Stimulated activated effector memory CD8-positive, alpha-beta T cell treated with anti-CD3 and anti-CD28 coated beads, Interleukin-12 subunit alpha, Interleukin-12 subunit beta, amount 100 ng/mL, for 72 hours (primary cell): ENCODE measurements at regions not wholly inside any gene's neighbourhood (a gene's known extent, or its start where the extent isn't known, plus 50 kb on each side); places are given as distances from the start of the nearest gene placed in this dataset.

Experiments used
- ATAC-seq: fragments of 150-1000 bp; cut with Tn5 transposase; 2 replicates; pipeline ENCODE4 v1.10.0; 2021
- DNase-seq, 2 donors: peaks; one replicate each; pipeline ENCODE4 v3.0.0; 2021 to 2022; ENCODE audit warnings: low spot score in 2 of 2
- H3K27ac Mint-ChIP-seq: one replicate; pipeline ENCODE4 v1.8.0; 2022; ENCODE audit warnings: mild to moderate bottlenecking, mixed read lengths
- H3K36me3 Mint-ChIP-seq: one replicate; pipeline ENCODE4 v1.8.0; 2022; ENCODE audit warnings: mild to moderate bottlenecking, mixed read lengths
- H3K4me1 Mint-ChIP-seq: one replicate; pipeline ENCODE4 v1.8.0; 2022; ENCODE audit warnings: mixed read lengths
- H3K4me3 Mint-ChIP-seq: one replicate; pipeline ENCODE4 v1.8.0; 2022; ENCODE audit warnings: mild to moderate bottlenecking, mixed read lengths
- H3K9me3 Mint-ChIP-seq: one replicate; pipeline ENCODE4 v1.8.0; 2022; ENCODE audit warnings: mixed read lengths

DNA sequence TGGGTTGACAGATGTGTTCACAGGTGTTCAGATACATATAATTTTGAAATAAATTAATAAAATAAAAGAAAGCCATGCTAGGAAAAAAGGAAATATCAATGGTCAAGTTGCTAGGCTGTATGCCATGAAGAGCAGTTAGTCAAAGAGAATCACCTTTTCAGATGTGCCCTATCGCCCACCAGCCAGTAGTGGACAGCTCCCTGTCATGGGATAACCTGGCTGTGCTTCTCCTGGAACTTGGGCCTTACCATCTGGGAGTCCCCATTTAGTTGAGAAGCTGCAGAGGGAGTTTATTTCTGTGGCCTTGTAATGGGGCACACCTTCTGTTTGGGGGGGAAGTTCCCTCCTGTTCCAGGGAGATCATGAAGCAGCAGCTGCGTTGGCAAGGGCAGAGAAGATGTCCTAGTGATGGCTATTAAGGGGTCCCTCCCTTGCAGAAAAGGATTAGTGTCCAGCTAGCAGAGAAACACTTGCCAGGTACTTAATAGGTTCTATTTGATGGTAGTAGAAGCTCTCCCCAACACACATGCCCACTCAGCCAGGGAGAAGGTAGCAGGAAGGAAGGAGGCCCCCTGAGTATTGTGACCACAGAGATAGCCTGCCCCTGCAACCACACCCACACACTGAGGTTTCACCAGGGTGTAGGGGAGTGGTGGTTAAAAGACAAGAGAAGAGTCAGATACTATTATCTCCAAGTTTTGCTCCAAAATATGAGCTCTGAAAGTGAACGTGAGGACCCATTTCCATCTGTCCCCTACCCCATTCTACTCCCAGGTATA, 117.7 kb downstream of the B3GNT2 start:
- Mint-ChIP-seq H3K9me3 (no peaks in the 10 kb centered on the region), H3K36me3 (no peaks in the 10 kb centered on the region), H3K4me3 (peak overlapping the region; percentile 59), H3K27ac (peak overlapping the region; percentile 75), H3K4me1 (peaks cover 38% of the 10 kb centered on the region)
- peak; percentile 20 to 71 for DNase-seq
- ATAC-seq = peak; percentile 88

GRCh38 chr2:62309465-62310091, 113.7 kb downstream of the B3GNT2 start:
- ATAC-seq = peak; percentile 50
- H3K36me3 Mint-ChIP-seq = peaks cover 17% of the 10 kb centered on the region
- H3K27ac Mint-ChIP-seq = peak overlapping the region; percentile 88
- DNase-seq = peak; percentile 20 to 65
- H3K4me1 Mint-ChIP-seq = peaks cover 74% of the 10 kb centered on the region
- H3K9me3 Mint-ChIP-seq = no peaks in the 10 kb centered on the region
- H3K4me3 Mint-ChIP-seq = peak overlapping the region; percentile 59

DNA sequence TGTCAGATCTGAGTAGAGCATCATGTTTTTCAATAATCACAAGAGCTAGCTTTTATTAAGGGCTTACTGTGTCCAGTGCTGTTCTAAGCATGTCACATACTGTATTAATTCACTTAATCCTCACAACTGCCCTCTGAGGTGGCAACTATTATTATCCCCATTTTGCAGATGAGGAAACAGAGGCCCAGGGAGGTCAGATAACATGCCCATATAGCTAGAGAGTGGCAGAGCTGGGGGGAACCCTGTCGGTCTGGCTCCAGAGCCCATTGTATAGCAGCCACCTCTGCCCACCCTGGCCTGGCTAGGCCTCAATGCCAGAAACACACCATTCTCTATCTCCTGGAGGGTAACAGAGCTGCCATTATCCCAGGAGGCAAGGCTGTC, 113.2 kb downstream of the B3GNT2 start:
- DNase-seq = no peak

GRCh38 chr2:62307469-62308389, 111.8 kb downstream of the B3GNT2 start:
- Mint-ChIP-seq H3K9me3 (no peaks in the 10 kb centered on the region), H3K27ac (peak overlapping the region; percentile 97), H3K36me3 (peaks cover 21% of the 10 kb centered on the region), H3K4me1 (peaks cover 78% of the 10 kb centered on the region), H3K4me3 (peak overlapping the region; percentile 70)
- ATAC-seq = no peak
- DNase-seq = no peak

More for the DNA sequence above, 113.2 kb downstream of the B3GNT2 start:
- Mint-ChIP-seq H3K36me3 (peaks cover 21% of the 10 kb centered on the region), H3K4me3 (peak overlapping the region; percentile 59), H3K9me3 (no peaks in the 10 kb centered on the region), H3K4me1 (peaks cover 74% of the 10 kb centered on the region), H3K27ac (peak overlapping the region; percentile 88)
- no peak for ATAC-seq

GRCh38 chr2:62306751-62307468, 111.0 kb downstream of the B3GNT2 start:
- peaks cover 21% of the 10 kb centered on the region for H3K36me3 Mint-ChIP-seq
- H3K4me1 Mint-ChIP-seq = peaks cover 85% of the 10 kb centered on the region
- DNase-seq (peak; percentile 21 to 78), ATAC-seq (peak; percentile 69)
- peak overlapping the region; percentile 97 for H3K27ac Mint-ChIP-seq
- no peaks in the 10 kb centered on the region for H3K9me3 Mint-ChIP-seq
- H3K4me3 Mint-ChIP-seq = peak overlapping the region; percentile 70

DNA sequence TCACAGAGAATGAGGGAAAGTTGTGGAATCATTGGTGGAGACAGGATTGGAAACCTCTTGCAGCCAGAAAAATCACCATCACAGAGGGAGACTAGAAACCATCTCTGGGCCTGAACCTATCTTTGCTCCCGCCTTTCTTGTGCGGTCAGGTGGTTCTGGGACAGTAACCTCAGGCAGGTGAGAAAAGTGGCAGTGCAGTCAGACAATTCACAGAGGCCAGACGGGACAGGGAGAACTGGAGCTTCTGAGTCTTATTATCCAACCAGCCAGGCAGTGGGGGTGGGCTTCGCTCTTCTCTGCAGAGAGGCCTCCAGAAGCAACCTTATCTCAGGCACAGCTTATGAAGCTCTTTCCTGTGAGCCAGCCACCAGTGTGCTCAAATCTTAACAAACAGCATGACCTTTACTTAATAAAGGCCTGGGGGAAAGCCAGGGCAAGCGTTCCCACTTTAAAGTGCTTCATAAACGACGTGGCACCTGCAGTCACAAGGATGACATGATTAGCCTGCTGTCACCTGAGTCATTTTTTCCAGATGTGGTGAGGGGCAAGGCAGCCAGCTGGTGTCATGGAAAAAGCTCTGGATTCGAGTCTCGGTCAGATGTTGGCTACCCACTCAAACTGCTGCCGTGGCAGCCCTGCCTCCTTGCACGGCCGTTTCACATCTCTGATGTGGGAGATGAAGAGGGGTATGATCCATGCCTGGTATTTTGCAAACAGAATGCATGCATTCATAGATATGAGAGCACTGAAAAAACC, 109.7 kb downstream of the B3GNT2 start:
- Mint-ChIP-seq H3K4me3 (peak overlapping the region; percentile 70), H3K36me3 (peaks cover 21% of the 10 kb centered on the region), H3K27ac (peak overlapping the region; percentile 97), H3K9me3 (no peaks in the 10 kb centered on the region), H3K4me1 (peaks cover 85% of the 10 kb centered on the region)
- peak; percentile 50 for ATAC-seq
- peak; percentile 9 to 71 for DNase-seq

DNA sequence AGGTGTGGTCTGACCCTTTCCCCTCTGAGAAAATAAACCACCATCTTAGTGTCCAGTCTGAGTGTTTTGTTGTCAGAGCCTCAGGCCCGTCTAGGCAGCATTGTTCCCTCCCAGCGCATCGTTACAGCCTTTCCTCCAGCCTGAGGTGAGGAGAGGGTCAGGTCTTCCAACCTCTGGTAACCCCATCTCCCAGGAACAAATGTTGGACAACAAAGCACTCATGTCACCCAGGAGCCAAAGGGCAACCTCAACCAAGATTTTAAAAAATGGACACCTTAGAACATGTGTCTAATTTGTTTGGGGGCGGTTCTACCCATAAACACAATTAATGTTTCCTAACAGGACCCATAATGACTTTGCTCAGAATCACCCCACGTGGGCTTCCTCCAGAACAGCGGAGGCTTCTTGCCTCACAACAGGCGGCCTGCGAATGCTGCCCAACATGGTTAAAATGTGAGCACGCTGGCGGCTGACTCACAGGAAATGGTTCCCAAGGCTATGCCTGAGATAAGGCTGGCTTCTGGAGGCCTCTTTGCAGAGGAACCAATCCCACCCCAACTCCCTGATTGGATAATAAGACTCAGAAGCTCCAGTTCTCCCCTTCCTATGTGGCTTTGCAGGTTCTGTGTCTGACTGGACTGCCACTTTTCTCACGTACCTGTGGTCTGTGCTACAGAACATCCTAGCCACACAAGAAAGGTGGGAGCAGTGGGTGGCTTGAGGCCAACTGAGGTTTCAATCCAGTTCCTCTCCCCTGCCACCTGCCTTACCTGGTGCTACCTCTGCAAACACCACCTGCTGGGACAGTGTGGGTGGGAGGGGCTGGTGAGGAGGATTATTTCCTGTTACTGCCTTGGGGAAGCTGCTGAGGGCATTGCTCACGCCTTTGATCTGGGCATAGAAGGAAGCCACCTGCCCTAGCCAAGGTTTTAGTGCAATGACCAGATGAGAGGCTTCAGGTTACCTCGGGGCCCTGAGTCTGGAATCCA, 108.8 kb downstream of the B3GNT2 start:
- Mint-ChIP-seq H3K4me3 (peak overlapping the region; percentile 70), H3K27ac (peak overlapping the region; percentile 97), H3K9me3 (no peaks in the 10 kb centered on the region), H3K36me3 (peaks cover 21% of the 10 kb centered on the region), H3K4me1 (peaks cover 78% of the 10 kb centered on the region)
- DNase-seq (peak; percentile 18 to 75), ATAC-seq (peak; percentile 62)

DNA sequence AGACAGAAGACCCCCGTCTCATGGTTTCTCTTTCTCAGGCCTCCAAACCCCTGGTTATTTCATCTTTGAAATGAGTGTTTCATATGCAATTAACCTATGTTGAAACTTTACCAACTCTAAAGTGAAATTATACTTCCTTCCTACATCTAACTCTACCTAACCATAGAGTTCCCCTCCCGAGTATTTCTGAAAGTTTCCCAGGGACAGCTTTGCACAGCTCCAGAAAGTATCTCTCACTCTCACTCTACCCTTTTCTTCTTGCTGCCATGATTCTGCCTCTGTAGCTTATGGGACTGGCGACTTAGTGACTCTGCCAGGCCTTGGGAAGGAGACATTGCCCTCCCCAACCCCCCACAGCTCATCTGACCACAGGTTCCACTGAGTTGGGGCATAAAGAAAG, 107.9 kb downstream of the B3GNT2 start:
- Mint-ChIP-seq H3K9me3 (no peaks in the 10 kb centered on the region), H3K4me1 (peaks cover 68% of the 10 kb centered on the region)

GRCh38 chr2:62302631-62303435, 106.9 kb downstream of the B3GNT2 start:
- peaks cover 21% of the 10 kb centered on the region for H3K36me3 Mint-ChIP-seq
- ATAC-seq = no peak
- peak overlapping the region; percentile 70 for H3K4me3 Mint-ChIP-seq
- DNase-seq = no peak
- peaks cover 64% of the 10 kb centered on the region for H3K4me1 Mint-ChIP-seq
- peak overlapping the region; percentile 97 for H3K27ac Mint-ChIP-seq
- H3K9me3 Mint-ChIP-seq = no peaks in the 10 kb centered on the region

More for the DNA sequence above, 107.9 kb downstream of the B3GNT2 start:
- no peak for DNase-seq
- H3K27ac Mint-ChIP-seq = peak overlapping the region; percentile 97
- no peak for ATAC-seq
- peaks cover 21% of the 10 kb centered on the region for H3K36me3 Mint-ChIP-seq
- peak overlapping the region; percentile 70 for H3K4me3 Mint-ChIP-seq

DNA sequence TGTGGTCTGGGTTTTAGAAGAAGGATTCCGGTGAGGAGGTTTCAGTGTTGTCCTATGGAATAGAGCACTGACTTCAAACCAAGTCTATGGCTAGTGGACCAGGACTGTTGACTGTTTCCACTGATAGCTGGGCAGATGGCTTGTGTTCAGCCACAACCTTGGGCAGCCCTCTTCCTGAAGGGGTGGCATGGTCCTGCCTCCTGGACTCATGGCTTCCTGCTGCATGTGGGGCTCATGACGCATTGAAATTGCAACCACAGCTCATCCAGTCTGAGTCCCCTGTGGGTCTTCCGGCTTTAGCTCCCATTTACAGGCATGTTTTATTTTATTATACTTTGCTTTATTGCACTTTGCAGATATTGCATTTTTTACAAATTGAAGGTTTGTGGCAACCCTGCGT, 105.0 kb downstream of the B3GNT2 start:
- peaks cover 45% of the 10 kb centered on the region for H3K4me1 Mint-ChIP-seq
- H3K9me3 Mint-ChIP-seq = no peaks in the 10 kb centered on the region
- no peak overlapping the region for H3K4me3 Mint-ChIP-seq
- DNase-seq = no peak
- H3K27ac Mint-ChIP-seq = no peak overlapping the region
- no peak for ATAC-seq
- H3K36me3 Mint-ChIP-seq = peaks cover 11% of the 10 kb centered on the region

- no peak for DNase-seq
- Mint-ChIP-seq H3K4me1 (peaks cover 12% of the 10 kb centered on the region), H3K9me3 (no peaks in the 10 kb centered on the region), H3K27ac (no peak overlapping the region), H3K36me3 (no peaks in the 10 kb centered on the region), H3K4me3 (no peak overlapping the region)
- ATAC-seq = no peak
Observed at GRCh38 chr2:62297624-62298010, 101.7 kb downstream of the B3GNT2 start.

GRCh38 chr2:62296832-62297623, 101.1 kb downstream of the B3GNT2 start:
- H3K9me3 Mint-ChIP-seq = no peaks in the 10 kb centered on the region
- DNase-seq (no peak), ATAC-seq (no peak)
- H3K4me3 Mint-ChIP-seq = no peak overlapping the region
- peak overlapping the region; percentile 56 for H3K27ac Mint-ChIP-seq
- peaks cover 6% of the 10 kb centered on the region for H3K4me1 Mint-ChIP-seq
- no peaks in the 10 kb centered on the region for H3K36me3 Mint-ChIP-seq
